IMR-90 (cell line): ENCODE measurements at regions not wholly inside any gene's neighbourhood (a gene's known extent, or its start where the extent isn't known, plus 50 kb on each side); places are given as distances from the start of the nearest gene placed in this dataset.

ENCODE experiments used
- ATAC-seq: fragments of 200-7000 bp; cut with Tn5 transposase; 2 replicates; pipeline ENCODE4 v1.9.1; 2020; ENCODE audit warnings: low read depth, mild to moderate bottlenecking, moderate library complexity
- BruUV-seq: library from RNA; stranded (reverse); fragments of 400-500 nt; replicated peaks from 2 replicates; lab custom pipeline; 2021; lab: Mats Ljungman, UMichigan
- CTCF ChIA-PET: fragments of 300-600 bp; formaldehyde crosslinking; extraction: SDS; loops from one replicate; lab custom pipeline; 2021; ENCODE audit warnings: antibody characterized with exemption; lab: Yijun Ruan, JAX
- POLR2A ChIA-PET: fragments of 300-600 bp; sonication (Branson Sonifier 250); formaldehyde crosslinking; loops from one replicate; lab custom pipeline; 2022; ENCODE audit warnings: antibody characterized with exemption; ENCODE audit not compliant: unreplicated experiment; lab: Charles Lee
- DNase-seq: peaks from one replicate; pipeline ENCODE4 v3.0.0; 2013
- H2AFZ ChIP-seq: replicated peaks from 2 replicates; pipeline ENCODE3; 2013; ENCODE audit warnings: low read length, mild to moderate bottlenecking; ENCODE audit not compliant: poor library complexity
- H2AK5ac ChIP-seq: 2 replicates; pipeline ENCODE4 v1.6.1; 2013; ENCODE audit warnings: low read depth, low read length, inconsistent platforms
- H2AK9ac ChIP-seq: replicated peaks from 2 replicates; pipeline ENCODE3; 2013; ENCODE audit warnings: mild to moderate bottlenecking, low read depth, low read length, moderate library complexity; ENCODE audit not compliant: poor library complexity
- H2BK120ac ChIP-seq: 2 replicates; pipeline ENCODE4 v1.6.1; 2013; ENCODE audit warnings: low read depth, low read length, inconsistent platforms
- H2BK15ac ChIP-seq: 3 replicates; pipeline ENCODE4 v1.6.1; 2013; ENCODE audit warnings: low read depth, low read length, inconsistent platforms
- H2BK20ac ChIP-seq: 2 replicates; pipeline ENCODE4 v1.6.1; 2013; ENCODE audit warnings: low read depth, mild to moderate bottlenecking, inconsistent platforms, low read length, moderate library complexity
- H2BK5ac ChIP-seq: 2 replicates; pipeline ENCODE4 v1.6.1; 2013; ENCODE audit warnings: mild to moderate bottlenecking, low read depth, low read length, inconsistent platforms; ENCODE audit not compliant: poor library complexity, severe bottlenecking
- H3K14ac ChIP-seq: replicated peaks from 2 replicates; pipeline ENCODE4 v1.6.1; 2013; ENCODE audit warnings: low read depth, low read length, inconsistent platforms
- H3K18ac ChIP-seq: 2 replicates; pipeline ENCODE4 v1.6.1; 2013; ENCODE audit warnings: low read depth, low read length, control low read depth
- H3K23ac ChIP-seq: 2 replicates; pipeline ENCODE4 v1.6.1; 2013; ENCODE audit warnings: low read depth, low read length, inconsistent platforms
- H3K27ac ChIP-seq: 2 replicates; pipeline ENCODE4 v1.5.1; 2013; ENCODE audit warnings: mild to moderate bottlenecking, control low read depth, low read length; ENCODE audit not compliant: insufficient read depth
- H3K27me3 ChIP-seq: 2 replicates; pipeline ENCODE4 v1.6.1; 2013; ENCODE audit warnings: low read length; ENCODE audit not compliant: control insufficient read depth, insufficient read depth
- H3K36me3 ChIP-seq: 2 replicates; pipeline ENCODE4 v1.6.1; 2013; ENCODE audit warnings: low read length, mixed read lengths; ENCODE audit not compliant: control insufficient read depth, insufficient read depth
- H3K4ac ChIP-seq: 2 replicates; pipeline ENCODE4 v1.6.1; 2013; ENCODE audit warnings: low read depth, low read length, inconsistent platforms
- H3K4me1 ChIP-seq: 2 replicates; pipeline ENCODE4 v1.6.1; 2013; ENCODE audit warnings: low read length, mixed read lengths; ENCODE audit not compliant: control insufficient read depth, insufficient read depth
- H3K4me2 ChIP-seq: 2 replicates; pipeline ENCODE4 v1.6.1; 2013; ENCODE audit warnings: low read depth, mild to moderate bottlenecking, control low read depth, low read length, moderate library complexity
- H3K4me3 ChIP-seq: 2 replicates; pipeline ENCODE4 v1.5.1; 2013; ENCODE audit warnings: low read depth, mild to moderate bottlenecking, control low read depth, low read length, moderate library complexity; ENCODE audit not compliant: insufficient read depth
- H3K56ac ChIP-seq: 2 replicates; pipeline ENCODE4 v1.6.1; 2013; ENCODE audit warnings: low read length, inconsistent platforms; ENCODE audit not compliant: insufficient read depth; ENCODE audit errors: extremely low read depth
- H3K79me1 ChIP-seq, 2 experiments: 2 replicates each; pipeline ENCODE4 v1.6.1; 2013; ENCODE audit warnings: low read length in 2 of 2, inconsistent platforms in 1 of 2, low read depth in 1 of 2
- H3K9ac ChIP-seq: 2 replicates; pipeline ENCODE4 v1.6.1; 2013; ENCODE audit warnings: low read depth, low read length, control low read depth
- H3K9me1 ChIP-seq: 2 replicates; pipeline ENCODE4 v1.6.1; 2013; ENCODE audit warnings: low read length, inconsistent platforms; ENCODE audit not compliant: insufficient read depth
- H3K9me3 ChIP-seq: 2 replicates; pipeline ENCODE4 v1.6.1; 2013; ENCODE audit warnings: low read length; ENCODE audit not compliant: control insufficient read depth, insufficient read depth
- H4K20me1 ChIP-seq: 2 replicates; pipeline ENCODE4 v1.6.1; 2013; ENCODE audit warnings: low read length, inconsistent platforms; ENCODE audit not compliant: insufficient read depth
- H4K5ac ChIP-seq: 2 replicates; pipeline ENCODE4 v1.6.1; 2013; ENCODE audit warnings: mild to moderate bottlenecking, low read depth, low read length, control low read depth
- H4K8ac ChIP-seq, 2 experiments: 2 replicates each; pipeline ENCODE4 v1.6.1; 2013; ENCODE audit warnings: low read depth in 2 of 2, low read length in 2 of 2, control low read depth in 1 of 2, inconsistent platforms in 1 of 2
- H4K91ac ChIP-seq: 2 replicates; pipeline ENCODE4 v1.6.1; 2013; ENCODE audit warnings: low read depth, low read length, inconsistent platforms; ENCODE audit not compliant: insufficient read depth
- CEBPB ChIP-seq: IDR thresholded peaks from 2 replicates; pipeline ENCODE4 v1.6.1; 2012; ENCODE audit warnings: low read depth, low read length, improper control_type of control experiment
- FOS ChIP-seq: fragments of 150-350 bp; IDR thresholded peaks from 2 replicates; pipeline ENCODE4 v1.6.1; 2016; ENCODE audit warnings: low read depth, low read length
- SMC3 ChIP-seq: fragments of 150-350 bp; IDR thresholded peaks from 2 replicates; pipeline ENCODE4 v1.6.1; 2016; ENCODE audit warnings: low read depth, mild to moderate bottlenecking, antibody characterized with exemption, low read length, moderate library complexity
- WGBS, 2 experiments: methylation state at CpG; one replicate each; pipeline versions ENCODE4 v1.1.5 to v1.1.7; 2013; ENCODE audit warnings: missing lambda C conversion rate in 2 of 2; ENCODE audit not compliant: insufficient read length in 1 of 2; ENCODE audit errors: extremely low coverage in 2 of 2; 5-methylcytosine and 5-hydroxymethylcytosine counted together
- dilution Hi-C: fragments of 300-500 bp; cut with HindIII; formaldehyde crosslinking; loops from one replicate; pipeline ENCODE4 v1.14.3; 2018; ENCODE audit warnings: low sequenced_read_pairs; ENCODE audit not compliant: unreplicated experiment
- in situ Hi-C: fragments of 300-500 bp; cut with MboI; formaldehyde crosslinking; loops from 3 replicates; pipeline ENCODE4 v1.14.3; 2019; ENCODE audit warnings: low sequenced_read_pairs, inconsistent platforms, mixed read lengths
- intact Hi-C: fragments of 100-400 bp; cut with micrococcal nuclease; formaldehyde crosslinking; loops from 2 replicates; pipeline ENCODE4 v1.10.0; 2022

DNA sequence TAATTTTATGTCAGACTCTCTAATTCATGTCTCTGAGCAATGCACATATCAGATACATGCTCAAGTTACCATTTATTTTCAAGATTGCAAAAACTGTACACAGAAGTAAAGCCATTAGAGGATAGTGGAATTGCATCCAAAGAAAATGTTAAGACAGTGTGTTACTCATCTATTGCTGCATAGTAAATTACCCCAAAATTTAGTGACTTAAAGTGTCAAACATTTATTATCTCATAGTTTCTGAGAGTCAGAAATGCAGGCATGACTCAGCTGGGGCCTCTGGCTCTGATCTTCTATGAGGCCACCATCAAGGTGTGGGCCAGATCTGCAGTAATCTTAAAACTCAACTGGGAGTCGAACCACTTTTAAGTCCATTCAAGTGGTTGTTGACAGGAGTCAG, 275.2 kb downstream of the QDPR start:
- BruUV-seq, result no TSS peak
- peak overlapping the region; percentile 88; the same call in 2 of the 3 replicates for H2BK15ac ChIP-seq
- H3K14ac ChIP-seq, result peak overlapping the region; percentile 77; the same call in 1 of the 2 replicates
- no peaks in the 10 kb centered on the region for H3K9me3 ChIP-seq
- no peak overlapping the region for H3K23ac ChIP-seq
- peak overlapping the region; percentile 5 for H2AFZ ChIP-seq
- H3K9ac ChIP-seq, result no peak overlapping the region
- peaks cover 10% of the 10 kb centered on the region for H3K4me1 ChIP-seq
- H3K4me2 ChIP-seq, result peak overlapping the region; percentile 18; the same call in 1 of the 2 replicates
- no peaks in the 10 kb centered on the region for H3K79me1 ChIP-seq
- no peaks in the 10 kb centered on the region for H3K36me3 ChIP-seq
- in situ Hi-C loops, result no loop called here
- peak overlapping the region; percentile 88 for H2BK120ac ChIP-seq
- intact Hi-C loops, result no loop called here
- H2BK20ac ChIP-seq, result peak overlapping the region; percentile 80
- H3K56ac ChIP-seq, result no peak overlapping the region
- CTCF ChIA-PET, result no interaction called here
- H4K8ac ChIP-seq, result peak overlapping the region in 1 of 2 experiments; percentile 85; a peak in 2 of 4 replicates
- peak; percentile 87 for DNase-seq
- POLR2A ChIA-PET, result no interaction called here
- H3K27ac ChIP-seq, result peak overlapping the region; percentile 84
- peak overlapping the region; percentile 45 for H4K5ac ChIP-seq
- no peak overlapping the region for H3K4me3 ChIP-seq
- H4K91ac ChIP-seq, result peak overlapping the region; percentile 63; the same call in 1 of the 2 replicates
- peak overlapping the region; percentile 80 for H3K18ac ChIP-seq
- peaks cover 4% of the 10 kb centered on the region; the same call in 1 of the 2 replicates for H3K9me1 ChIP-seq
- peak; percentile 71 for ATAC-seq
- no peak overlapping the region for H2AK9ac ChIP-seq
- dilution Hi-C loops, result no loop called here
- H2AK5ac ChIP-seq, result no peak overlapping the region
- H2BK5ac ChIP-seq, result peak overlapping the region; percentile 78
- WGBS, 2 experiments, result no CpG with 5 or more reads among the region's 1 CpG
- H3K4ac ChIP-seq, result peak overlapping the region; percentile 80
- H4K20me1 ChIP-seq, result no peaks in the 10 kb centered on the region
- H3K27me3 ChIP-seq, result no peaks in the 10 kb centered on the region
- TF ChIP-seq CEBPB (peak; percentile 81), SMC3 (no peak), FOS (peak; percentile 62)
